K562 (cell line): ENCODE measurements at regions not wholly inside any gene's neighbourhood (a gene's known extent, or its start where the extent isn't known, plus 50 kb on each side); places are given as distances from the start of the nearest gene placed in this dataset.

Experiments
- ATAC-seq: fragments of 200-7000 bp; cut with Tn5 transposase; 3 replicates; pipeline ENCODE4 v1.9.1; 2020; ENCODE audit warnings: moderate library complexity
- BruUV-seq: library from RNA; stranded (reverse); fragments of 400-500 nt; replicated peaks from 2 replicates; lab custom pipeline; 2021; lab: Mats Ljungman, UMichigan
- CTCF ChIA-PET: fragments of 300-600 bp; formaldehyde crosslinking; extraction: SDS; loops from one replicate; lab custom pipeline; 2021; ENCODE audit warnings: low intra/inter-chr PET ratio; lab: Yijun Ruan, JAX
- POLR2A ChIA-PET: fragments of 300-600, 350-650 bp; sonication (Branson Sonifier 250); formaldehyde crosslinking; extraction: SDS; loops from one replicate; lab custom pipeline; 2021; ENCODE audit warnings: antibody characterized with exemption, inconsistent platforms; lab: Yijun Ruan, JAX
- DNase-seq, 4 experiments: peaks; one replicate each; pipeline versions ENCODE4 v3.0.0 to v3.0.0-alpha.2; 2011 to 2018; ENCODE audit warnings: low spot score in 3 of 4, mixed read lengths in 3 of 4; ENCODE audit errors: extremely low read depth in 1 of 4
- FAIRE-seq: peaks from 2 replicates; lab custom pipeline; 2011; peaks lifted over from hg19 to GRCh38; lab: Jason Lieb, UNC
- H2AFZ ChIP-seq: 2 replicates; pipeline ENCODE4 v1.6.0; 2011; ENCODE audit warnings: low read depth, low read length, control low read depth, inconsistent platforms
- H3K27ac ChIP-seq: fragments of 200-600 bp; 3 replicates; pipeline ENCODE4 v1.8.0; 2011; ENCODE audit warnings: low read depth, mild to moderate bottlenecking, control low read depth, inconsistent platforms, low read length, moderate library complexity, mixed read lengths; ENCODE audit errors: extremely low read depth
- H3K27me3 ChIP-seq, 2 experiments: fragments of 300-600 bp in 1 of 2; 2 replicates in 1 of 2; 3 replicates in 1 of 2; pipeline versions ENCODE4 v1.6.0 to v1.8.0; 2011; ENCODE audit warnings: inconsistent platforms in 2 of 2, low read length in 2 of 2, mild to moderate bottlenecking in 1 of 2, mixed read lengths in 1 of 2, moderate library complexity in 1 of 2; ENCODE audit not compliant: control insufficient read depth in 2 of 2, insufficient read depth in 2 of 2
- H3K36me3 ChIP-seq: fragments of 300-600 bp; 3 replicates; pipeline ENCODE4 v1.8.0; 2011; ENCODE audit warnings: mild to moderate bottlenecking, low read length, inconsistent platforms; ENCODE audit not compliant: control insufficient read depth, insufficient read depth
- H3K4me1 ChIP-seq, 2 experiments: fragments of 200-600 bp in 1 of 2; replicated peaks in 1 of 2; 2 replicates in 1 of 2; 3 replicates in 1 of 2; pipeline versions ENCODE4 v1.5.1 to v1.8.0; 2011; ENCODE audit warnings: inconsistent platforms in 2 of 2, low read length in 2 of 2, mild to moderate bottlenecking in 1 of 2, mixed read lengths in 1 of 2, moderate library complexity in 1 of 2; ENCODE audit not compliant: control insufficient read depth in 2 of 2, insufficient read depth in 2 of 2
- H3K4me2 ChIP-seq: 2 replicates; pipeline ENCODE4 v1.6.1; 2011; ENCODE audit warnings: low read length, control low read depth, inconsistent platforms, mixed read lengths; ENCODE audit not compliant: insufficient read depth
- H3K4me3 ChIP-seq: fragments of 200-600 bp; sonication (generic), shearing (Covaris generic); 2 replicates; pipeline ENCODE4 v1.5.1; 2016; ENCODE audit warnings: control low read depth, inconsistent platforms
- H3K79me2 ChIP-seq: fragments of 200-600 bp; 3 replicates; pipeline ENCODE4 v1.8.0; 2011; ENCODE audit warnings: low read length, inconsistent platforms; ENCODE audit not compliant: control insufficient read depth, insufficient read depth
- H3K9ac ChIP-seq, 2 experiments: 2 replicates each; pipeline versions ENCODE4 v1.6.0 to v1.6.1; 2011; ENCODE audit warnings: low read depth in 2 of 2, low read length in 2 of 2, control low read depth in 1 of 2, inconsistent platforms in 1 of 2, mild to moderate bottlenecking in 1 of 2, mixed read lengths in 1 of 2; ENCODE audit not compliant: insufficient read depth in 1 of 2
- H3K9me1 ChIP-seq: one replicate; pipeline ENCODE4 v1.6.0; 2011; ENCODE audit warnings: inconsistent platforms, mild to moderate bottlenecking, low read length, moderate library complexity; ENCODE audit not compliant: control insufficient read depth, insufficient read depth
- H3K9me3 ChIP-seq: replicated peaks from 2 replicates; pipeline ENCODE4 v1.5.1; 2011; ENCODE audit warnings: low read depth, low read length, inconsistent platforms; ENCODE audit not compliant: control insufficient read depth, insufficient read depth
- H4K20me1 ChIP-seq: replicated peaks from 2 replicates; pipeline ENCODE4 v1.6.1; 2011; ENCODE audit warnings: low read length, inconsistent platforms, mixed read lengths; ENCODE audit not compliant: control insufficient read depth, insufficient read depth
- ATF7 ChIP-seq: fragments of 450-650 bp; IDR thresholded peaks from 2 replicates; pipeline ENCODE4 v1.7.1; 2014; ENCODE audit warnings: mild to moderate bottlenecking, moderate library complexity
- BRCA1 ChIP-seq, 2 experiments: fragments of 450-650 bp in 1 of 2; sonication (generic) in 1 of 2; formaldehyde crosslinking in 1 of 2; IDR thresholded peaks; 2 replicates each; pipeline versions ENCODE4 v1.5.0 to v1.6.1; 2017 to 2020; ENCODE audit warnings: mild to moderate bottlenecking in 1 of 2, missing genetic modification reagents in 1 of 2
- BRF2 ChIP-seq: IDR thresholded peaks from 3 replicates; pipeline ENCODE4 v1.6.1; 2011; ENCODE audit warnings: borderline replicate concordance, mild to moderate bottlenecking; ENCODE audit not compliant: insufficient read length, insufficient read depth
- CXXC5 ChIP-seq: fragments of 250-450 bp; sonication (Bioruptor Pico); IDR thresholded peaks from 2 replicates; pipeline ENCODE4 v1.8.0; 2022; ENCODE audit warnings: inconsistent platforms, mild to moderate bottlenecking, moderate library complexity
- ERF ChIP-seq: fragments of 450-650 bp; formaldehyde crosslinking; IDR thresholded peaks from 2 replicates; pipeline ENCODE4 v1.4.0; 2020; ENCODE audit warnings: mild to moderate bottlenecking, mixed read lengths
- NCOA1 ChIP-seq: fragments of 450-650 bp; IDR thresholded peaks from 2 replicates; pipeline ENCODE4 v1.6.1; 2016; ENCODE audit warnings: low read depth
- NR3C1 ChIP-seq: sonication (generic); formaldehyde crosslinking; IDR thresholded peaks from 2 replicates; pipeline ENCODE4 v1.8.1; 2022; ENCODE audit warnings: missing genetic modification reagents
- PHB ChIP-seq: fragments of 250-450 bp; sonication (Bioruptor Pico); IDR thresholded peaks from 2 replicates; pipeline ENCODE4 v1.5.0; 2021
- SMC3 ChIP-seq: conservative IDR thresholded peaks from 2 replicates; pipeline ENCODE4 v1.6.1; 2011; ENCODE audit warnings: low read depth, low read length, improper control_type of control experiment; ENCODE audit not compliant: insufficient read depth
- ZBTB11 ChIP-seq, 3 experiments: fragments of 200-800 bp in 1 of 3; fragments of 250-450 bp in 1 of 3; fragments of 450-650 bp in 1 of 3; sonication (Bioruptor Pico) in 1 of 3; sonication (Bioruptor generic) in 1 of 3; formaldehyde crosslinking in 1 of 3; IDR thresholded peaks; 2 replicates each; pipeline versions ENCODE4 v1.6.1 to v1.8.0; 2016 to 2022; ENCODE audit warnings: mild to moderate bottlenecking in 2 of 3, missing genetic modification characterization in 2 of 3, missing compliant biosample characterization in 1 of 3, moderate library complexity in 1 of 3
- ZNF143 ChIP-seq: sonication (generic); formaldehyde crosslinking; IDR thresholded peaks from 2 replicates; pipeline ENCODE4 v1.9.0; 2022; ENCODE audit warnings: mild to moderate bottlenecking, missing genetic modification reagents
- WGBS: fragments of 100-300 bp; shearing (Covaris generic); methylation state at CpG from one replicate; pipeline ENCODE4 v1.1.6; 2016; ENCODE audit warnings: low coverage, mixed read lengths; ENCODE audit not compliant: insufficient coverage; ENCODE audit errors: missing lambda C conversion rate; 5-methylcytosine and 5-hydroxymethylcytosine counted together
- in situ Hi-C: fragments of 300-500 bp; cut with MboI; formaldehyde crosslinking; loops from 4 replicates; pipeline ENCODE4 v1.15.0; 2018; ENCODE audit warnings: inconsistent platforms, mixed read lengths
- intact Hi-C: fragments of 100-400 bp; cut with micrococcal nuclease; formaldehyde crosslinking; loops from 2 replicates; pipeline ENCODE4 v1.14.2; 2022
- TF ChIP-seq, protein P1 (sequence below): fragments of 450-650 bp; formaldehyde crosslinking; IDR thresholded peaks from 2 replicates; pipeline ENCODE4 v1.4.0; 2020; ENCODE audit warnings: mild to moderate bottlenecking, moderate library complexity
- TF ChIP-seq, protein P2 (sequence below): fragments of 200-800 bp; sonication (Bioruptor generic); IDR thresholded peaks from 2 replicates; pipeline ENCODE4 v1.6.1; 2017; ENCODE audit warnings: missing genetic modification characterization, missing compliant biosample characterization

- TF ChIP-seq, protein P1, sequence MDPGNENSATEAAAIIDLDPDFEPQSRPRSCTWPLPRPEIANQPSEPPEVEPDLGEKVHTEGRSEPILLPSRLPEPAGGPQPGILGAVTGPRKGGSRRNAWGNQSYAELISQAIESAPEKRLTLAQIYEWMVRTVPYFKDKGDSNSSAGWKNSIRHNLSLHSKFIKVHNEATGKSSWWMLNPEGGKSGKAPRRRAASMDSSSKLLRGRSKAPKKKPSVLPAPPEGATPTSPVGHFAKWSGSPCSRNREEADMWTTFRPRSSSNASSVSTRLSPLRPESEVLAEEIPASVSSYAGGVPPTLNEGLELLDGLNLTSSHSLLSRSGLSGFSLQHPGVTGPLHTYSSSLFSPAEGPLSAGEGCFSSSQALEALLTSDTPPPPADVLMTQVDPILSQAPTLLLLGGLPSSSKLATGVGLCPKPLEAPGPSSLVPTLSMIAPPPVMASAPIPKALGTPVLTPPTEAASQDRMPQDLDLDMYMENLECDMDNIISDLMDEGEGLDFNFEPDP (CRISPR knock-in tag) = no peak
- TF ChIP-seq SMC3 (no peak), NCOA1 (no peak)
Measured at GRCh38 chr14:80445605-80446004, 234.3 kb upstream of the DIO2 start (continued).

DNA sequence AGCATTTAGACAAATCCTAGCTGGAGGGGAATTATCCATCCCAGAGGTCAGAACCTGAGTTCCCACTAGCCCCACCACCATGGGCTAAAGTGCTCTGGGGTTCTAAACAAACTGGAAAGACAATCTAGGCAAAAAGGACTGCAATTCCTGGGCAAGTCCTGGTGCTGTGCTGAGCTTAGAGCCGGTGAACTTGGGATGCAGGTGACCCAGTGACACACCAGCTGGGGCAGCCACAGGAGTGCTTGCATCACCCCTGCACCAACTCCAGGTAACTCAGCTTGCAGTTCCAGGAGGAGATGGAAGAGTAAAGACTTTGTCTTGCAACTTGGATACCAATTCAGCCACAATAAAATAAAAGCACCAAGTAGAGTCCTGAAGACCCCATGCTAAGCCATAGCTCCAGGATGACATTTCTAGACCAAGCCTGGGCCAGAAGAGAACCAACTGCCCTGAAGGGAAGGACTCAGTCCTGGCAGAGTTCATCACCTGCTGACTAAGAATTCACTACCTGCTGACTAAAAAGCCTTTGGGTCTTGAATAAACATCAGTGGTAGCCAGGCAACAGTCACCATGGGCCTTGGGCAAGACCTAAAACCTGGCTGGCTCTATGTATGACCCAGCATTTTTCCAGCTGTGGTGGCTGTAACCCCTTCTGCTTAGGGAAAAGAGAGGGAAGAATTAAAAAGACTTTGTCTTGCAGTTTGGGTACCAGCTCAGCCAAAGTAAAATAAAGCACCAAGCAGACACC, 223.4 kb upstream of the DIO2 start:
- POLR2A ChIA-PET = no interaction called here
- TF ChIP-seq PHB = no peak
- TF ChIP-seq NR3C1 (CRISPR knock-in tag) = no peak
- no peak for TF ChIP-seq ERF (CRISPR knock-in tag)
- TF ChIP-seq ZNF143 (CRISPR knock-in tag) = no peak
- TF ChIP-seq, protein P2, sequence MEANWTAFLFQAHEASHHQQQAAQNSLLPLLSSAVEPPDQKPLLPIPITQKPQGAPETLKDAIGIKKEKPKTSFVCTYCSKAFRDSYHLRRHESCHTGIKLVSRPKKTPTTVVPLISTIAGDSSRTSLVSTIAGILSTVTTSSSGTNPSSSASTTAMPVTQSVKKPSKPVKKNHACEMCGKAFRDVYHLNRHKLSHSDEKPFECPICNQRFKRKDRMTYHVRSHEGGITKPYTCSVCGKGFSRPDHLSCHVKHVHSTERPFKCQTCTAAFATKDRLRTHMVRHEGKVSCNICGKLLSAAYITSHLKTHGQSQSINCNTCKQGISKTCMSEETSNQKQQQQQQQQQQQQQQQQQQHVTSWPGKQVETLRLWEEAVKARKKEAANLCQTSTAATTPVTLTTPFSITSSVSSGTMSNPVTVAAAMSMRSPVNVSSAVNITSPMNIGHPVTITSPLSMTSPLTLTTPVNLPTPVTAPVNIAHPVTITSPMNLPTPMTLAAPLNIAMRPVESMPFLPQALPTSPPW (CRISPR knock-in tag) = no peak
- no peak for TF ChIP-seq BRCA1 (IDR thresholded peaks at IDR 0.05)
- TF ChIP-seq BRCA1 (CRISPR knock-in tag; IDR thresholded peaks at IDR 0.05) = no peak
- no peak for TF ChIP-seq ATF7
- TF ChIP-seq BRF2 = no peak
- TF ChIP-seq CXXC5 = no peak
- no peak for TF ChIP-seq ZBTB11 (CRISPR knock-in tag; IDR thresholded peaks at IDR 0.05)

More for the DNA sequence above, 223.4 kb upstream of the DIO2 start:
- Histone ChIP-seq H3K4me1 (no peaks in the 10 kb centered on the region), H3K4me2 (no peak overlapping the region), H3K9me3 (no peaks in the 10 kb centered on the region), H3K27ac (no peak overlapping the region), H3K9ac (no peak overlapping the region), H3K79me2 (no peaks in the 10 kb centered on the region), H3K27me3 (no peaks in the 10 kb centered on the region), H2AFZ (no peak overlapping the region), H3K9me1 (no peaks in the 10 kb centered on the region), H4K20me1 (no peaks in the 10 kb centered on the region), H3K4me3 (no peak overlapping the region), H3K36me3 (no peaks in the 10 kb centered on the region)
- WGBS = 0% methylated on average over 1 of the region's 1 CpG
- no peak for FAIRE-seq
- no peak for DNase-seq
- intact Hi-C loops (no loop called here), in situ Hi-C loops (no loop called here)
- BruUV-seq = no TSS peak
- no peak for ATAC-seq
- CTCF ChIA-PET = no interaction called here
